Lung (tissue), 11 donors: ENCODE measurements at regions not wholly inside any gene's neighbourhood (a gene's known extent, or its start where the extent isn't known, plus 50 kb on each side); places are given as distances from the start of the nearest gene placed in this dataset.

Experiments
- ATAC-seq: fragments of 200-7000 bp; cut with Tn5 transposase; one replicate; pipeline ENCODE4 v1.9.1; 2020; ENCODE audit warnings: moderate number of reproducible peaks; ENCODE audit not compliant: insufficient read depth, low FRiP score
- DNase-seq, 3 donors: peaks; one replicate each; pipeline ENCODE4 v3.0.0-alpha.2; 2013 to 2017
- H3K27ac ChIP-seq, 2 donors: one replicate each; pipeline ENCODE4 v1.5.1; 2013; ENCODE audit warnings: mild to moderate bottlenecking in 2 of 2, moderate library complexity in 2 of 2, control low read depth in 1 of 2, inconsistent platforms in 1 of 2, low read depth in 1 of 2, low read length in 1 of 2
- H3K27me3 ChIP-seq, 3 donors: one replicate each; pipeline ENCODE4 v1.5.1; 2013; ENCODE audit warnings: low read length in 2 of 3; ENCODE audit not compliant: control insufficient read depth in 3 of 3, insufficient read depth in 3 of 3
- H3K36me3 ChIP-seq, 4 donors: one replicate each; pipeline ENCODE4 v1.5.1; 2013; ENCODE audit warnings: low read length in 4 of 4, mild to moderate bottlenecking in 1 of 4, moderate library complexity in 1 of 4; ENCODE audit not compliant: control insufficient read depth in 4 of 4, insufficient read depth in 4 of 4
- H3K4me1 ChIP-seq, 5 donors: one replicate each; pipeline ENCODE4 v1.5.1; 2013; ENCODE audit warnings: low read length in 5 of 5, mild to moderate bottlenecking in 2 of 5, moderate library complexity in 1 of 5; ENCODE audit not compliant: control insufficient read depth in 5 of 5, insufficient read depth in 5 of 5
- H3K4me3 ChIP-seq: one replicate; pipeline ENCODE4 v1.5.1; 2013; ENCODE audit warnings: mild to moderate bottlenecking, control low read depth, moderate library complexity
- H3K9ac ChIP-seq, 2 donors: one replicate each; pipeline ENCODE4 v1.5.1; 2013; ENCODE audit warnings: low read length in 2 of 2, control low read depth in 1 of 2; ENCODE audit not compliant: insufficient read depth in 1 of 2
- H3K9me3 ChIP-seq, 4 donors: one replicate each; pipeline ENCODE4 v1.5.1; 2013; ENCODE audit warnings: low read length in 3 of 4, mild to moderate bottlenecking in 1 of 4, moderate library complexity in 1 of 4; ENCODE audit not compliant: control insufficient read depth in 4 of 4, insufficient read depth in 3 of 4
- CTCF ChIP-seq: IDR thresholded peaks from 2 replicates; pipeline ENCODE4 v1.5.1; 2012; ENCODE audit warnings: mild to moderate bottlenecking; ENCODE audit errors: control extremely low read depth, extremely low read depth
- WGBS, 2 donors: extraction: QIAGEN DNeasy Blood & Tissue Kit; methylation state at CpG; one replicate each; pipeline ENCODE4 v1.1.7; 2013; 5-methylcytosine and 5-hydroxymethylcytosine counted together
- donor health status: control.
- donor health status: control.
- donor health status: Bipolar disorder and iron deficiency.
- donor health status: healthy.
- donor health status: DM: yes; HTN: yes; CAD: no.

- ATAC-seq (no peak), DNase-seq (peak in 1 of 3 donors; percentile 10)
- Histone ChIP-seq H3K36me3 (no peaks in the 10 kb centered on the region), H3K9me3 (peaks cover 0 to 13% (median 0%) of the 10 kb centered on the region in 4 donors), H3K4me1 (peaks cover 0 to 17% (median 0%) of the 10 kb centered on the region in 5 donors), H3K27ac (no peak overlapping the region), H3K4me3 (no peak overlapping the region), H3K27me3 (no peaks in the 10 kb centered on the region), H3K9ac (no peak overlapping the region)
- TF ChIP-seq CTCF: no peak
- WGBS, 2 donors: 86 to 90% methylated on average over 26 of the region's 26 CpGs
Measured at GRCh38 chr14:104248203-104249055, 110.0 kb downstream of the KIF26A start.

- no peak for TF ChIP-seq CTCF
- Histone ChIP-seq H3K27me3 (no peaks in the 10 kb centered on the region), H3K27ac (no peak overlapping the region), H3K9ac (no peak overlapping the region), H3K4me3 (no peak overlapping the region), H3K36me3 (no peaks in the 10 kb centered on the region), H3K9me3 (peaks cover 0 to 13% (median 0%) of the 10 kb centered on the region in 4 donors), H3K4me1 (peaks cover 0 to 14% (median under 1%) of the 10 kb centered on the region in 5 donors)
- peak in 1 of 3 donors; percentile 4 for DNase-seq
- ATAC-seq: no peak
- 91 to 98% methylated on average over 9 of the region's 9 CpGs for WGBS, 2 donors
Measured at GRCh38 chr14:104249089-104249488, 110.7 kb downstream of the KIF26A start.

GRCh38 chr14:104249706-104250105, 111.3 kb downstream of the KIF26A start:
- H3K4me1 ChIP-seq: peaks cover 0 to 9% (median 3%) of the 10 kb centered on the region in 5 donors
- H3K27me3 ChIP-seq: peaks cover 0 to 3% (median 0%) of the 10 kb centered on the region in 3 donors
- H3K4me3 ChIP-seq: no peak overlapping the region
- no peak for ATAC-seq
- TF ChIP-seq CTCF: no peak
- no peak overlapping the region for H3K27ac ChIP-seq
- 97% methylated on average over 5 of the region's 5 CpGs for WGBS, 2 donors
- H3K9me3 ChIP-seq: peaks cover 0 to 13% (median 0%) of the 10 kb centered on the region in 4 donors
- H3K36me3 ChIP-seq: no peaks in the 10 kb centered on the region
- peak in 1 of 3 donors; percentile 5 for DNase-seq
- no peak overlapping the region for H3K9ac ChIP-seq
